H1 (cell line): ENCODE measurements at regions not wholly inside any gene's neighbourhood (a gene's known extent, or its start where the extent isn't known, plus 50 kb on each side); places are given as distances from the start of the nearest gene placed in this dataset.

ENCODE experiments used
- CTCF ChIA-PET: fragments of 300-600 bp; sonication (Branson Sonifier 250); formaldehyde crosslinking; loops from one replicate; lab custom pipeline; 2021; ENCODE audit not compliant: partially characterized antibody; lab: Charles Lee
- POLR2A ChIA-PET: fragments of 300-600 bp; sonication (Branson Sonifier 250); formaldehyde crosslinking; loops from one replicate; lab custom pipeline; 2021; ENCODE audit warnings: inconsistent platforms; ENCODE audit not compliant: partially characterized antibody; lab: Charles Lee
- DNase-seq, 2 experiments: peaks; one replicate each; pipeline versions ENCODE4 v3.0.0 to v3.0.0-alpha.2; 2010 to 2022; ENCODE audit warnings: low spot score in 2 of 2, low read depth in 1 of 2, mixed read lengths in 1 of 2
- FAIRE-seq: peaks from 2 replicates; lab custom pipeline; 2011; peaks lifted over from hg19 to GRCh38; lab: Jason Lieb, UNC
- H2AFZ ChIP-seq: 2 replicates; pipeline ENCODE4 v1.8.1; 2012; ENCODE audit warnings: low read length, inconsistent platforms
- H2AK5ac ChIP-seq: 2 replicates; pipeline ENCODE4 v1.6.1; 2013; ENCODE audit warnings: low read depth, low read length
- H2BK120ac ChIP-seq: replicated peaks from 2 replicates; pipeline ENCODE3; 2013; ENCODE audit warnings: low read depth, low read length, inconsistent platforms
- H2BK12ac ChIP-seq: 2 replicates; pipeline ENCODE4 v1.6.1; 2013; ENCODE audit warnings: low read depth, low read length
- H2BK15ac ChIP-seq: 2 replicates; pipeline ENCODE4 v1.6.1; 2013; ENCODE audit warnings: low read length
- H2BK20ac ChIP-seq: 2 replicates; pipeline ENCODE4 v1.6.1; 2013; ENCODE audit warnings: low read length
- H2BK5ac ChIP-seq: 2 replicates; pipeline ENCODE4 v1.6.1; 2013; ENCODE audit warnings: low read depth, low read length
- H3K14ac ChIP-seq: 2 replicates; pipeline ENCODE4 v1.6.1; 2013; ENCODE audit warnings: inconsistent platforms; ENCODE audit not compliant: insufficient read length
- H3K18ac ChIP-seq: 2 replicates; pipeline ENCODE4 v1.6.1; 2013; ENCODE audit warnings: low read length; ENCODE audit errors: extremely low read depth
- H3K23ac ChIP-seq: 2 replicates; pipeline ENCODE4 v1.6.1; 2013; ENCODE audit warnings: inconsistent platforms; ENCODE audit not compliant: insufficient read length
- H3K23me2 ChIP-seq: 2 replicates; pipeline ENCODE4 v1.6.1; 2013; ENCODE audit warnings: low read depth, low read length
- H3K27ac ChIP-seq: 2 replicates; pipeline ENCODE4 v1.6.1; 2011; ENCODE audit warnings: low read depth, low read length, inconsistent platforms
- H3K27me3 ChIP-seq, 4 experiments: replicated peaks in 1 of 4; 1 replicate in 1 of 4; 2 replicates in 3 of 4; pipeline versions ENCODE4 v1.6.1 to v1.8.1; 2011 to 2013; ENCODE audit warnings: low read length in 3 of 4, mild to moderate bottlenecking in 3 of 4, inconsistent platforms in 2 of 4, mixed read lengths in 2 of 4, moderate library complexity in 1 of 4; ENCODE audit not compliant: control insufficient read depth in 3 of 4, insufficient read depth in 3 of 4; ENCODE audit errors: extremely low read depth in 1 of 4
- H3K36me3 ChIP-seq, 4 experiments: 2 replicates each; pipeline versions ENCODE4 v1.6.1 to v1.8.1; 2011 to 2013; ENCODE audit warnings: mild to moderate bottlenecking in 4 of 4, low read length in 3 of 4, moderate library complexity in 2 of 4, control low read depth in 1 of 4, inconsistent platforms in 1 of 4; ENCODE audit not compliant: insufficient read depth in 4 of 4, control insufficient read depth in 2 of 4
- H3K4ac ChIP-seq: replicated peaks from 2 replicates; pipeline ENCODE3; 2013; ENCODE audit warnings: low read length, low read depth, mixed read lengths, inconsistent platforms; ENCODE audit not compliant: insufficient read length
- H3K4me1 ChIP-seq, 4 experiments: replicated peaks in 1 of 4; 1 replicate in 1 of 4; 2 replicates in 3 of 4; pipeline versions ENCODE4 v1.6.1 to v1.8.1; 2011 to 2013; ENCODE audit warnings: low read length in 3 of 4, inconsistent platforms in 2 of 4, mixed read lengths in 1 of 4; ENCODE audit not compliant: insufficient read depth in 4 of 4, control insufficient read depth in 3 of 4
- H3K4me2 ChIP-seq, 2 experiments: 2 replicates each; pipeline versions ENCODE4 v1.6.1 to v1.8.1; 2011 to 2013; ENCODE audit warnings: low read depth in 2 of 2, low read length in 2 of 2, control low read depth in 1 of 2, inconsistent platforms in 1 of 2, mild to moderate bottlenecking in 1 of 2; ENCODE audit not compliant: insufficient read depth in 1 of 2
- H3K4me3 ChIP-seq, 4 experiments: fragments of 200-600, 300-600 bp in 1 of 4; sonication (generic), shearing (Covaris generic), sonication (Bioruptor Twin) in 1 of 4; 2 replicates each; pipeline versions ENCODE4 v1.5.1 to v1.8.1; 2011 to 2016; ENCODE audit warnings: low read length in 4 of 4, low read depth in 3 of 4, control low read depth in 2 of 4, inconsistent platforms in 2 of 4, mild to moderate bottlenecking in 2 of 4, mixed read lengths in 1 of 4, moderate library complexity in 1 of 4; ENCODE audit not compliant: insufficient read depth in 2 of 4; ENCODE audit errors: extremely low read depth in 1 of 4
- H3K56ac ChIP-seq: replicated peaks from 2 replicates; pipeline ENCODE3; 2013; ENCODE audit warnings: low read depth, mild to moderate bottlenecking, mixed read lengths, low read length, inconsistent platforms; ENCODE audit not compliant: insufficient read length
- H3K79me1 ChIP-seq: 2 replicates; pipeline ENCODE4 v1.6.1; 2013; ENCODE audit warnings: low read depth, low read length, control low read depth
- H3K79me2 ChIP-seq, 2 experiments: 2 replicates each; pipeline versions ENCODE4 v1.6.1 to v1.8.1; 2012 to 2013; ENCODE audit warnings: low read length in 2 of 2, mild to moderate bottlenecking in 2 of 2, inconsistent platforms in 1 of 2; ENCODE audit not compliant: insufficient read depth in 2 of 2, control insufficient read depth in 1 of 2
- H3K9ac ChIP-seq, 4 experiments: replicated peaks in 1 of 4; 1 replicate in 1 of 4; 2 replicates in 3 of 4; pipeline versions ENCODE4 v1.6.1 to v1.8.1; 2011 to 2013; ENCODE audit warnings: low read depth in 3 of 4, low read length in 3 of 4, control low read depth in 2 of 4, mild to moderate bottlenecking in 2 of 4, moderate library complexity in 2 of 4, inconsistent platforms in 1 of 4; ENCODE audit errors: extremely low read depth in 1 of 4
- H3K9me3 ChIP-seq, 2 experiments: 2 replicates each; pipeline versions ENCODE4 v1.6.1 to v1.8.1; 2012 to 2013; ENCODE audit warnings: mild to moderate bottlenecking in 2 of 2, moderate library complexity in 2 of 2, control low read depth in 1 of 2, inconsistent platforms in 1 of 2, low read depth in 1 of 2, low read length in 1 of 2, mixed read lengths in 1 of 2; ENCODE audit not compliant: insufficient read depth in 2 of 2
- H4K20me1 ChIP-seq, 2 experiments: replicated peaks in 1 of 2; 2 replicates each; pipeline versions ENCODE3 to v1.8.1; 2011 to 2013; ENCODE audit warnings: inconsistent platforms in 2 of 2, low read length in 2 of 2, mild to moderate bottlenecking in 1 of 2; ENCODE audit not compliant: insufficient read depth in 2 of 2, control insufficient read depth in 1 of 2
- H4K5ac ChIP-seq: 2 replicates; pipeline ENCODE4 v1.6.1; 2013; ENCODE audit warnings: low read length, low read depth, mixed read lengths, inconsistent platforms; ENCODE audit not compliant: insufficient read length
- H4K8ac ChIP-seq: 2 replicates; pipeline ENCODE4 v1.8.0; 2013; ENCODE audit warnings: mild to moderate bottlenecking, moderate library complexity, low read length, inconsistent platforms; ENCODE audit not compliant: insufficient read depth; ENCODE audit errors: extremely low read depth
- H4K91ac ChIP-seq: replicated peaks from 2 replicates; pipeline ENCODE3; 2013; ENCODE audit warnings: low read length, mixed read lengths, inconsistent platforms; ENCODE audit not compliant: insufficient read length
- BCL11A ChIP-seq, 2 experiments: IDR thresholded peaks; one replicate each; pipeline ENCODE4 v1.6.1; 2011; ENCODE audit warnings: low read depth in 2 of 2, low read length in 2 of 2, mild to moderate bottlenecking in 2 of 2
- GTF2F1 ChIP-seq: IDR thresholded peaks from 2 replicates; pipeline ENCODE4 v1.6.1; 2012; ENCODE audit warnings: low read depth, low read length, improper control_type of control experiment, borderline replicate concordance
- PHF8 ChIP-seq: fragments of 200-600 bp; sonication (generic); conservative IDR thresholded peaks from 2 replicates; pipeline ENCODE4 v1.7.1; 2012; ENCODE audit warnings: low read depth, mild to moderate bottlenecking, inconsistent platforms, low read length, moderate library complexity
- POLR2A ChIP-seq, 2 experiments: IDR thresholded peaks; 1 replicate in 1 of 2; 2 replicates in 1 of 2; pipeline ENCODE4 v1.6.1; 2011; ENCODE audit warnings: low read depth in 2 of 2, low read length in 2 of 2, mild to moderate bottlenecking in 2 of 2; ENCODE audit errors: control extremely low read depth in 1 of 2
- POU5F1 ChIP-seq: IDR thresholded peaks from 2 replicates; pipeline ENCODE4 v1.6.1; 2011; ENCODE audit warnings: low read depth, mild to moderate bottlenecking, low read length, moderate library complexity
- WGBS, 2 experiments: shearing (Covaris generic) in 1 of 2; methylation state at CpG; one replicate each; pipeline versions ENCODE4 v1.1.6 to v1.1.7; 2013 to 2015; ENCODE audit warnings: low lambda C conversion rate in 2 of 2, mixed read lengths in 2 of 2, inconsistent platforms in 1 of 2, low coverage in 1 of 2, missing lambda C conversion rate in 1 of 2; ENCODE audit not compliant: insufficient replicate concordance in 2 of 2, insufficient coverage in 1 of 2, insufficient read length in 1 of 2; ENCODE audit errors: extremely low coverage in 1 of 2, missing lambda C conversion rate in 1 of 2; 5-methylcytosine and 5-hydroxymethylcytosine counted together

DNA sequence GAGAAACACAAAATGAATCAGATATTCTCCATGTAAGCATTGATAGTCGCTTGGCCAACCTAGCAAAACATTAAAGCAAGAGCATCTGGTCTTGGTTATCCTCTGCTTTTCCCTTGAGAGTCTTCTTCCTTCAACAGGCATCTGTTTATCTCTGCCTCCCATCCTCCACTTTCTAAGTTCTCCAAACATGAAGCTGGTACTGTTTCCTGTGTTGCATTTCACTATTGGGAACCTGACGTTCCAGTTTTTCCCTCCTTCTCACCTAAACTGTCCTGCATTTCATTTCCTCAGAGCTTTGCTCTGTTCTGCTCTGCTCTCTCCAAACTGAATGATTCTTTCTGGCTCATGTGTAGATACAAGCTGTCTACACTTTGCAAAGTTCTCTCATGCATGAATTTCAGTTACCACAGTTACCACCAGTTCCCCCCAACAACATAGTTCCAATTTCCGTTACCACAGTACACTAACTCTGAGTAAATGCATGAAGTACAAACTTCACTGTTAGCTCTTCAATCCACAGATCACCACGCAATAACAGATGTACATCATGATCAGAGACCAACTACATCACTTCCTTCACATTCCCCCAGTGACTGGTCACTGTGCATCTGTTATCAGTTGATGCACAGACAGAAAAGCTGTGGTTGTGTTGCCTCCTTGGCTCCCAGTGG is 86.7 kb upstream of the F13A1 start:
- TF ChIP-seq POLR2A (IDR thresholded peaks at IDR 0.05; ENCODE audit: control extremely low read depth in 1 of 2, low read depth in 2 of 2, low read length in 2 of 2), result no peak
- TF ChIP-seq POU5F1, result no peak
- no peak for TF ChIP-seq GTF2F1
- no peak for TF ChIP-seq PHF8
- TF ChIP-seq BCL11A (IDR thresholded peaks at IDR 0.05; ENCODE audit: low read depth in 2 of 2, low read length in 2 of 2), result no peak
- Histone ChIP-seq H3K79me2 (no peaks in the 10 kb centered on the region), H3K4ac (no peak overlapping the region), H3K79me1 (no peaks in the 10 kb centered on the region), H4K20me1 (no peaks in the 10 kb centered on the region), H2BK120ac (no peak overlapping the region), H3K27ac (no peak overlapping the region), H3K56ac (no peak overlapping the region), H2AFZ (0 out of 2 replicates have a peak overlapping the region, but pooled peaks have one; percentile 69), H3K23ac (no peak overlapping the region), H2BK15ac (no peak overlapping the region), H3K9ac (no peak overlapping the region), H3K4me2 (no peak overlapping the region), H2AK5ac (no peak overlapping the region), H4K91ac (no peak overlapping the region), H3K18ac (no peak overlapping the region), H4K8ac (no peak overlapping the region), H4K5ac (no peak overlapping the region), H3K36me3 (no peaks in the 10 kb centered on the region), H2BK12ac (no peak overlapping the region), H3K9me3 (no peaks in the 10 kb centered on the region), H3K23me2 (no peaks in the 10 kb centered on the region), H3K14ac (no peak overlapping the region), H3K4me3 (no peak overlapping the region), H2BK5ac (no peak overlapping the region), H3K27me3 (no peaks in the 10 kb centered on the region), H3K4me1 (0 out of 7 replicates have a peak, but pooled peaks cover 0 to 2% (median 0%) of the 10 kb centered on the region in 4 experiments), H2BK20ac (no peak overlapping the region)
- ChIA-PET POLR2A (no interaction called here), CTCF (no interaction called here)
- 93% methylated on average over 4 of the region's 4 CpGs; no CpG with 5 or more reads in 1 of the 2 experiments for WGBS, 2 experiments
- DNase-seq, result no peak
- FAIRE-seq, result no peak
